Neural cell (in vitro differentiated cells): ENCODE measurements at regions not wholly inside any gene's neighbourhood (a gene's known extent, or its start where the extent isn't known, plus 50 kb on each side); places are given as distances from the start of the nearest gene placed in this dataset.

ENCODE experiments used
- H2AFZ ChIP-seq: fragments of 200-600, 300-800 bp; sonication (generic), shearing (Covaris generic); 2 replicates; pipeline ENCODE4 v1.6.0; 2014; ENCODE audit warnings: low read depth, mild to moderate bottlenecking, antibody characterized with exemption, low read length, moderate library complexity
- H3F3A ChIP-seq: fragments of 200-600 bp; shearing (Covaris generic); 2 replicates; pipeline ENCODE4 v1.6.1; 2016; ENCODE audit warnings: mild to moderate bottlenecking, moderate library complexity, mixed read lengths, antibody characterized with exemption, low read length; ENCODE audit not compliant: insufficient read depth, poor library complexity, severe bottlenecking
- H3K27ac ChIP-seq: fragments of 200-600, 300-800 bp; sonication (generic), shearing (Covaris generic); 2 replicates; pipeline ENCODE4 v1.5.1; 2014; ENCODE audit warnings: mild to moderate bottlenecking, low read length, moderate library complexity
- H3K27me3 ChIP-seq: fragments of 300-800, 200-600 bp; sonication (generic), shearing (Covaris generic); 2 replicates; pipeline ENCODE4 v1.6.0; 2014; ENCODE audit warnings: mild to moderate bottlenecking, low read depth, low read length, moderate library complexity; ENCODE audit not compliant: insufficient read depth
- H3K36me3 ChIP-seq: fragments of 300-800, 200-600 bp; sonication (generic), shearing (Covaris generic); 2 replicates; pipeline ENCODE4 v1.5.1; 2014; ENCODE audit warnings: mild to moderate bottlenecking, antibody characterized with exemption, low read length, moderate library complexity; ENCODE audit not compliant: insufficient read depth
- H3K4me2 ChIP-seq: fragments of 300-800, 200-600 bp; sonication (generic), shearing (Covaris generic); 2 replicates; pipeline ENCODE4 v1.6.0; 2014; ENCODE audit warnings: mild to moderate bottlenecking, low read length
- H3K4me3 ChIP-seq: fragments of 300-800, 200-600 bp; sonication (generic), shearing (Covaris generic); 2 replicates; pipeline ENCODE4 v1.5.1; 2014; ENCODE audit warnings: mild to moderate bottlenecking, low read length, moderate library complexity
- H3K79me2 ChIP-seq: fragments of 200-600 bp; shearing (Covaris generic); replicated peaks from 2 replicates; pipeline ENCODE4 v1.6.0; 2014; ENCODE audit warnings: mild to moderate bottlenecking, low read length, moderate library complexity; ENCODE audit not compliant: insufficient read depth
- H3K9ac ChIP-seq: fragments of 300-800, 200-600 bp; sonication (generic), shearing (Covaris generic); 2 replicates; pipeline ENCODE4 v1.6.1; 2016; ENCODE audit warnings: mild to moderate bottlenecking, low read length, mixed read lengths
- H3K9me2 ChIP-seq: fragments of 200-600 bp; shearing (Covaris generic); 2 replicates; pipeline ENCODE4 v1.6.1; 2016; ENCODE audit warnings: mild to moderate bottlenecking, low read length, mixed read lengths; ENCODE audit not compliant: insufficient read depth
- H3K9me3 ChIP-seq: fragments of 200-600, 300-800 bp; sonication (generic), shearing (Covaris generic); 2 replicates; pipeline ENCODE4 v1.6.1; 2016; ENCODE audit warnings: mild to moderate bottlenecking, mixed run types, low read length, moderate library complexity, mixed read lengths
- H4K20me1 ChIP-seq: fragments of 200-600 bp; shearing (Covaris generic); 2 replicates; pipeline ENCODE4 v1.6.1; 2016; ENCODE audit warnings: mild to moderate bottlenecking, mixed run types; ENCODE audit not compliant: insufficient read depth
- EP300 ChIP-seq: fragments of 450-650 bp; conservative IDR thresholded peaks from 2 replicates; pipeline ENCODE4 v1.6.1; 2014; ENCODE audit warnings: antibody characterized with exemption, mild to moderate bottlenecking, moderate library complexity; ENCODE audit not compliant: poor library complexity, severe bottlenecking
- EZH2 ChIP-seq: fragments of 200-600, 300-800 bp; shearing (Covaris generic), sonication (generic); IDR thresholded peaks from 2 replicates; pipeline ENCODE4 v1.6.1; 2014; ENCODE audit warnings: antibody characterized with exemption, low read length, borderline replicate concordance, mild to moderate bottlenecking; ENCODE audit not compliant: insufficient read depth, poor library complexity, severe bottlenecking
- MXI1 ChIP-seq: fragments of 450-650 bp; conservative IDR thresholded peaks from 2 replicates; pipeline ENCODE4 v1.6.1; 2014; ENCODE audit warnings: antibody characterized with exemption, mild to moderate bottlenecking; ENCODE audit not compliant: poor library complexity, severe bottlenecking
- POLR2AphosphoS5 ChIP-seq: IDR thresholded peaks from 2 replicates; pipeline ENCODE4 v1.6.1; 2012
- RAD21 ChIP-seq: fragments of 450-650 bp; conservative IDR thresholded peaks from 2 replicates; pipeline ENCODE4 v1.6.1; 2014; ENCODE audit warnings: antibody characterized with exemption, mild to moderate bottlenecking, moderate library complexity
- SMC3 ChIP-seq: fragments of 450-650 bp; conservative IDR thresholded peaks from 2 replicates; pipeline ENCODE4 v1.6.1; 2014; ENCODE audit warnings: antibody characterized with exemption, mild to moderate bottlenecking, moderate library complexity; ENCODE audit not compliant: poor library complexity
- TAF1 ChIP-seq: IDR thresholded peaks from 2 replicates; pipeline ENCODE4 v1.6.1; 2012; ENCODE audit warnings: low read depth
- TF ChIP-seq, protein P1 (sequence below): IDR thresholded peaks from 2 replicates; pipeline ENCODE4 v1.6.1; 2012; ENCODE audit warnings: borderline replicate concordance
- TF ChIP-seq, protein P2 (sequence below): fragments of 450-650 bp; IDR thresholded peaks from 2 replicates; pipeline ENCODE4 v1.5.1; 2014; ENCODE audit warnings: antibody characterized with exemption, mild to moderate bottlenecking, moderate library complexity; ENCODE audit not compliant: poor library complexity, severe bottlenecking

DNA sequence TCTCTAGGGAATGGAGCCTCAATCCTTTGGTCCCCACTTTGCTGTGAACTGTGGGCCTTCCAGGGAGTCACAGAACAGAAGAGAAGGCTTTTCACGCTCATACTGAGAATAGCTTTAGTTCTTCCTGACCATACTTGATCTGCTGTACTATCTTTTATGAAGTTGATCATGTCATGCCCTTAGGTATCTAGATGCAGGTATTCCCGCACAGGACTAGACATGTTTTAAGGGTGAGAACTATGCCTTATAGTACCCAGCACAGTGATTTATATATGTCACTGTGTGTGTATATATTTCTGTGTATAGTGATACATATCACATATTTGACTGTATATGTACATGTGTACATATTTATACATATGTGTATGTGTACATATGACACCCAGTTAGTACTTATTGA is 358.4 kb upstream of the SEMA6D start:
- no peak overlapping the region for H3K27ac ChIP-seq
- no peak overlapping the region for H2AFZ ChIP-seq
- no peaks in the 10 kb centered on the region for H3K9me3 ChIP-seq
- no peaks in the 10 kb centered on the region for H3K27me3 ChIP-seq
- no peaks in the 10 kb centered on the region for H3K9me2 ChIP-seq
- no peak overlapping the region for H3K4me2 ChIP-seq
- H3K79me2 ChIP-seq: peaks cover 5% of the 10 kb centered on the region
- no peaks in the 10 kb centered on the region for H4K20me1 ChIP-seq
- no peaks in the 10 kb centered on the region for H3K36me3 ChIP-seq
- H3K9ac ChIP-seq: no peak overlapping the region
- H3K4me3 ChIP-seq: no peak overlapping the region
- TF ChIP-seq EZH2: no peak
- no peak for TF ChIP-seq TAF1
- TF ChIP-seq, protein P1, sequence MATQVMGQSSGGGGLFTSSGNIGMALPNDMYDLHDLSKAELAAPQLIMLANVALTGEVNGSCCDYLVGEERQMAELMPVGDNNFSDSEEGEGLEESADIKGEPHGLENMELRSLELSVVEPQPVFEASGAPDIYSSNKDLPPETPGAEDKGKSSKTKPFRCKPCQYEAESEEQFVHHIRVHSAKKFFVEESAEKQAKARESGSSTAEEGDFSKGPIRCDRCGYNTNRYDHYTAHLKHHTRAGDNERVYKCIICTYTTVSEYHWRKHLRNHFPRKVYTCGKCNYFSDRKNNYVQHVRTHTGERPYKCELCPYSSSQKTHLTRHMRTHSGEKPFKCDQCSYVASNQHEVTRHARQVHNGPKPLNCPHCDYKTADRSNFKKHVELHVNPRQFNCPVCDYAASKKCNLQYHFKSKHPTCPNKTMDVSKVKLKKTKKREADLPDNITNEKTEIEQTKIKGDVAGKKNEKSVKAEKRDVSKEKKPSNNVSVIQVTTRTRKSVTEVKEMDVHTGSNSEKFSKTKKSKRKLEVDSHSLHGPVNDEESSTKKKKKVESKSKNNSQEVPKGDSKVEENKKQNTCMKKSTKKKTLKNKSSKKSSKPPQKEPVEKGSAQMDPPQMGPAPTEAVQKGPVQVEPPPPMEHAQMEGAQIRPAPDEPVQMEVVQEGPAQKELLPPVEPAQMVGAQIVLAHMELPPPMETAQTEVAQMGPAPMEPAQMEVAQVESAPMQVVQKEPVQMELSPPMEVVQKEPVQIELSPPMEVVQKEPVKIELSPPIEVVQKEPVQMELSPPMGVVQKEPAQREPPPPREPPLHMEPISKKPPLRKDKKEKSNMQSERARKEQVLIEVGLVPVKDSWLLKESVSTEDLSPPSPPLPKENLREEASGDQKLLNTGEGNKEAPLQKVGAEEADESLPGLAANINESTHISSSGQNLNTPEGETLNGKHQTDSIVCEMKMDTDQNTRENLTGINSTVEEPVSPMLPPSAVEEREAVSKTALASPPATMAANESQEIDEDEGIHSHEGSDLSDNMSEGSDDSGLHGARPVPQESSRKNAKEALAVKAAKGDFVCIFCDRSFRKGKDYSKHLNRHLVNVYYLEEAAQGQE: no peak
- no peak for TF ChIP-seq SMC3
- TF ChIP-seq, protein P2, sequence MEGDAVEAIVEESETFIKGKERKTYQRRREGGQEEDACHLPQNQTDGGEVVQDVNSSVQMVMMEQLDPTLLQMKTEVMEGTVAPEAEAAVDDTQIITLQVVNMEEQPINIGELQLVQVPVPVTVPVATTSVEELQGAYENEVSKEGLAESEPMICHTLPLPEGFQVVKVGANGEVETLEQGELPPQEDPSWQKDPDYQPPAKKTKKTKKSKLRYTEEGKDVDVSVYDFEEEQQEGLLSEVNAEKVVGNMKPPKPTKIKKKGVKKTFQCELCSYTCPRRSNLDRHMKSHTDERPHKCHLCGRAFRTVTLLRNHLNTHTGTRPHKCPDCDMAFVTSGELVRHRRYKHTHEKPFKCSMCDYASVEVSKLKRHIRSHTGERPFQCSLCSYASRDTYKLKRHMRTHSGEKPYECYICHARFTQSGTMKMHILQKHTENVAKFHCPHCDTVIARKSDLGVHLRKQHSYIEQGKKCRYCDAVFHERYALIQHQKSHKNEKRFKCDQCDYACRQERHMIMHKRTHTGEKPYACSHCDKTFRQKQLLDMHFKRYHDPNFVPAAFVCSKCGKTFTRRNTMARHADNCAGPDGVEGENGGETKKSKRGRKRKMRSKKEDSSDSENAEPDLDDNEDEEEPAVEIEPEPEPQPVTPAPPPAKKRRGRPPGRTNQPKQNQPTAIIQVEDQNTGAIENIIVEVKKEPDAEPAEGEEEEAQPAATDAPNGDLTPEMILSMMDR: no peak
- no peak for TF ChIP-seq MXI1
- TF ChIP-seq EP300: no peak
- no peak for TF ChIP-seq RAD21
- TF ChIP-seq POLR2AphosphoS5: no peak
- peaks cover 6% of the 10 kb centered on the region for H3F3A ChIP-seq

DNA sequence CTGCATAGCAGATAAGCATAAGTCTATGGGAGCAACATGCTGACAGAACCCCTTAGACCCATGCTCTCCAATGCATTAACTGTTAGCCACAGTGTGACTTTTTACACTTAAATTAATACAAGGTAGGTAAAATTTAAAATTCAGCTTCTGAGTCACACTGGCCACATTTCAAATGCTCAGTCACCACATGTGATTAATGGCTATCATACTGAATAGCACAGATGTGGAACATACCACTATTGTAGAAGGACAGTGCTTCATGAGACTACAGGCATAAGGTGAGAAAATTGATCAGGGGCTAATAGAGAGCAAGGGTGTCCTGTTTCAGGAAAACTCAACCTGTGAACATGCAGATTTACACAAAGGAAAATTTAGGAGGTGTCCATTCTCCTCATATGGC is 357.0 kb upstream of the SEMA6D start:
- Histone ChIP-seq H3F3A (peaks cover 6% of the 10 kb centered on the region), H3K9me2 (no peaks in the 10 kb centered on the region), H3K27me3 (no peaks in the 10 kb centered on the region), H3K9me3 (no peaks in the 10 kb centered on the region), H2AFZ (no peak overlapping the region), H3K4me2 (no peak overlapping the region), H3K36me3 (no peaks in the 10 kb centered on the region), H3K27ac (no peak overlapping the region), H3K4me3 (no peak overlapping the region), H3K79me2 (peaks cover 5% of the 10 kb centered on the region), H3K9ac (no peak overlapping the region), H4K20me1 (no peaks in the 10 kb centered on the region)
- no peak for TF ChIP-seq POLR2AphosphoS5
- no peak for TF ChIP-seq MXI1
- no peak for TF ChIP-seq TAF1
- TF ChIP-seq, protein P2: no peak
- no peak for TF ChIP-seq EP300
- TF ChIP-seq EZH2: no peak
- TF ChIP-seq, protein P1: no peak
- no peak for TF ChIP-seq SMC3
- TF ChIP-seq RAD21: no peak
